Hematopoietic multipotent progenitor cell treated with erythropoietin and hydrocortisone succinate and interleukin-3 and kit ligand, for 15 days (in vitro differentiated cells): ENCODE measurements at regions not wholly inside any gene's neighbourhood (a gene's known extent, or its start where the extent isn't known, plus 50 kb on each side); places are given as distances from the start of the nearest gene placed in this dataset.
A peak's percentile ranks its signal among the peaks of the same experiment; 100 is the strongest.

Experiments
- DNase-seq: peaks from one replicate; pipeline ENCODE4 v3.0.0-alpha.2; 2015; ENCODE audit warnings: low spot score

GRCh38 chr9:87280421-87280820, 217.2 kb upstream of the DAPK1 start:
- no peak for DNase-seq

DNA sequence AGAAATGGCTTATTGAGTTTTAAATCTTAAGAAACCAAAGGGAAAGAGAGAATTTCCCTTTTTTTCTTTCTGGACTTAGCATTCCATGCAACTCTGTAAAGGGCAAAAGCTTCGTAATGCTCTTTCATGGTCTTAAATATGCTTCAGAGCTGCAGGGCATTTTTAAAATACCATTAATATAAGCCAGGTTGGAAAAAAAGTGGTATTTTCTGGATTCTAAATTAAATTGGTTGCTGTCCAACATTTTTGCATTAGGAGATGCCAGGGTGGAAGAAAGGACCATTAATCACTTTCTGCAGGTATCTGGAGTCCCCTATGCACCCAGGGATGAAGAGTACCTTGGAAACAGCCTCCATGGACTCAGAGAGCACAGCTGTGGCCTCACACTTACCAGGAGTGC, 215.1 kb upstream of the DAPK1 start:
- DNase-seq = no peak

GRCh38 chr9:87283585-87283984, 214.1 kb upstream of the DAPK1 start:
- DNase-seq = no peak

DNA sequence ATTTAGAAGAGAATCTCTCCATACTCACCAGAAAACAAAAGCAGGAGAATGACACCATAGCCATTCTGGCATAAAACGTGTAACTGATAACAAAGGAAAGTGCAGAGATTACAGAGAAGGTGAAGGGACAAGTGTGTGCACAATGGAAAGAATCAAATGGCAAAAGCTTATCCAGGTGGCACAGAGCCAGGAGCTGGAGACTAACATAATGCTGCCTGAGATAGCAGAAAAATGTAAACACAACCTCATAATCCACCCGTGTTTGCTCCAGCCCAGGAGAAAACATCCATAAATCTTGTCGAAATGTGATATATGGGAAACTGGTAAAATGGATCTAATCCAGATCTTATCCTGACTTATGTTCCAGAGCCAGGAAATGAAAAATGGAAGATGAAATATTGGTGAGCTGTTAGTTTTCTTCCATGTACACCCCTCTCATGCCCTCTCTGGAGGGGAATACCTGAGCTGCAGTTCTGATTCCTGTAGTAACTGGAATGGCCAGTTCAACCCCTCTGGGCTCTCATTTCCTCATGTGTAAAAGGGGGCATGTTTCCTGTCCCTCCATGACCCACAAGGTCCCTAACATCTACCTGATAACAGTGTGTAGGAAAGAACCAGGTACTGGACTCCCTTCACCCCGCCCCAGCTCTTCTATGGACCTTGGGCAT, 212.3 kb upstream of the DAPK1 start:
- DNase-seq = no peak

- no peak for DNase-seq
Observed at GRCh38 chr9:87286506-87286905, 211.2 kb upstream of the DAPK1 start.

DNA sequence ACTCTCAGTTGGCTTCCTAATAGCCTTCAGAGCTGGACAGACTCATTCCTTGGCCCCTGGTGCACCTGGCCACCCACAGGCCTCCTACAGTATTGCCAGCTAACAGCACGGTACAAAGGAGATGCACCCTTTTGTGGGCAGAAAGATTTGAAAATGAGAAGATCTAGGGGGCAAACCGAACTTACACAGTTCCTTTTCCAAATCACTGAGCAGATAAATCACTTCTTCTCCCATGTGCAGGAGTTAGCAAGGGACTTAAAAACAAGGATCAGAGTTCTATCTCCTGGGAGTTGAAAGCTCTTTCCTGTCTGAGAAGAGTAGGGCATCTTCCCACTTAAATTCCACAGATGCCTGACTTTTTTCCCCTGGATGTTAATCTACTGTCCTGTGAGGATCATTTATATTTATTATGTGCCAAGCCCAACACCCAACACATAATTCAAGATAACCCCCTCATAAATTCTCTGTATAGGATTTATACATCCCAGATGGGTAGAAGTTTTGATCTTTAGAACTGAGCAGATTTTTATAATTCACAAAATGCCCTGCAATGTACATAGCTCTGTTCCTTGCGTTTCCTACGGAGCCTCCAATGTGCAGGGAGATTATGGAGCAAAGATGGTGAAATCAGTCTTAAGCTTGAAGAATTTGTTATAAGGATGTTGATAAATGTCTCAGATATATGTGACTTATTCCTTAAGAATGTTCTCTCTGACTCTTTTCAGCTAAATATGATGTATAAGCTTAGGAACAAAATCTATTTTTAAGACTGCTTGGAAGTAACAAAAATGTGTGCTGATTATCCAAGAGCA, 207.2 kb upstream of the DAPK1 start:
- no peak for DNase-seq

GRCh38 chr9:87292449-87293191, 205.0 kb upstream of the DAPK1 start:
- DNase-seq = no peak

GRCh38 chr9:87294126-87294525, 203.5 kb upstream of the DAPK1 start:
- DNase-seq = no peak

DNA sequence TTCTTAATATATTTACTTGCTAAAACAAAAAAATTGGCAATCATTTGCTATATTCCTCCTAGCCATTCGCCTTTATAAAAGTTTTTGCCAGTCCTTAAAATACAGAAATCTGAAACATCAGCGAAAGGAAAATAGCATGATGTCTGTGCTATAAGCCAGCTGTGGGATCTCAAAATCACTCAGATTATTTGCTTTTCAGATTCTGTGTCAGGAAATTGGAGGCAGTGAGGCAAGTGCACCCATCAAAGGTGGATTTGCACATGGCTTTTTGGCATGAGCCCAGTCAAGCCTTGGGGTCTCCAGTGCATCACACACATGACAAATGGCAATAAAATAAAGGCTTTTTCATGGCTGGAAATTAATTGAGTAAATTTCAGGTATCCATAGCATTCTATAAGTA, 196.8 kb upstream of the DAPK1 start:
- no peak for DNase-seq

DNA sequence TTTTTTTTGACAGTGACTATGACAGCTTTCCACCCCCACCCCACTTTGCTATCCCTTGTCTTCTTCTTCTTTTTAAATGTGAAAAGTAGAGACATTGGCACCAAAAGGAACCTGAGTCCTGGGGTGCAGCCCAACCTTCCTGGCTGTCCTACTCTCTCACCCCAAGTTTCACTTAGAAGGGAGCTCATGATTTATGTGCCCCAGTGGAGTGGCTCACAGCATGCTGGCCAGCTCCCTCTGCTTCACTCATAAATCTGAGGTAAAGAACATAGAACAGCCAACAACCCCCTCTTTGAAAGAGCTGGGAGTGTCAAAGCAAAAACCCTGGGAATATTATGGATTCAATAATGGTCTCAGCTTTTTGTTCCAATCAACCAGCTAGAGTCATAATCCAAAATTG, 196.3 kb upstream of the DAPK1 start:
- no peak for DNase-seq

DNA sequence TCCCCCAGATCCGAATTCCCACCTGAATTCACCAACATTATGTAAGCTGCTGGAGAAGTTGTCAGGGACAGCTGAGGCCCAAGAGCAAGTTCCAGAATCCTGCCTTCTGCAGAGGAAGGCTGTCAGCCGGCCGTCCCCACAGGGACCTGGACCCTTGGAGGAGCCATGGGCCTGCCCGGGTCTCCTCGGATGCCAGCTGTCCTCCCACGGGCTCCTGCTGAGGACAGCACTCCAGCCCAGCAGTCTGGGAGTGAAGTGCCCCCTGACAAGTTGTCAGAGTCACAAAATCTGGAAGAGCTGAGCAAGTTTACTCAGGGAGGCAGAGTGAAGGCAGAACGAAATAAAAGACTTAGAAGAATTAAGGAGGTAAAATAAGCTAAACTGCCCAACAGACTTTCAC, 192.5 kb upstream of the DAPK1 start:
- DNase-seq = no peak

DNA sequence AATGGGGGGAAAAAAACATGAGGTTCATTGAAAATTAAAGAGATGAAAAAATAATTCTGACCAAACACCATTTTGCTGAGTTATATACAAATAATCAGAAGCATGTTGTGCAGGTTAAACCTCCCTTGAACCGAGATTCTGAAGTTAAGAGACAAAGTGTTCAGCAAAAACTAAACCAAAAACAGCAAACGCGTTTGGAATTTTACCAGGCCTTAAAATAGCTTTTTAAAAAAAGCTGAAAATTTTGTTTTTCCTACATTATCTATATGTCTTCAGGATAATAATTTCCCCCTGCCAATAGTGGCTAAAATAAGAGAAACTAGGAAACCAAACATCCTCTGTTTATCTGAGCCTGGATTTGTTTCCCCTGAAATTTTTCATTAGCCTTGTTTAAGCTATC, 191.7 kb upstream of the DAPK1 start:
- no peak for DNase-seq

DNA sequence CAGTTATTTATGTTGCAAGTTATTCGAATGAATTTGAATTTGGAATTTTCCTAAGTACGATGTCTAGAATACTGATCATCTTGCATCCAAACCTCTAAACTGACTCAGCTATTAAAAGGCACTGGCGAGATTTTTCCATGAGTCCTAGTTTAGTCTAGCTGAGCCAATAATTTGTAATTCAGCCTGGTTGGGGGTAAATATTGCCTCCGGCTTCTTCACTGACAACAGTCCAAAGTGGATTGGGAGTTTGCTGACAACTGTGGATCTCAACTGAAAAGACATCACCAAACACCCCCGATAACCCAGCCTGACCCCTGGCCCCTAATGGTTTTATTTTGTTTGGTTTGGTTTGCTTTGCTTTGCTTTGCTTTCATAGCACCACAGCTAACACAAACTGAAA, 189.8 kb upstream of the DAPK1 start:
- DNase-seq = no peak

- DNase-seq = no peak
Observed at GRCh38 chr9:87309236-87309635, 188.4 kb upstream of the DAPK1 start.

- DNase-seq = no peak
Observed at GRCh38 chr9:87310827-87311523, 186.7 kb upstream of the DAPK1 start.

DNA sequence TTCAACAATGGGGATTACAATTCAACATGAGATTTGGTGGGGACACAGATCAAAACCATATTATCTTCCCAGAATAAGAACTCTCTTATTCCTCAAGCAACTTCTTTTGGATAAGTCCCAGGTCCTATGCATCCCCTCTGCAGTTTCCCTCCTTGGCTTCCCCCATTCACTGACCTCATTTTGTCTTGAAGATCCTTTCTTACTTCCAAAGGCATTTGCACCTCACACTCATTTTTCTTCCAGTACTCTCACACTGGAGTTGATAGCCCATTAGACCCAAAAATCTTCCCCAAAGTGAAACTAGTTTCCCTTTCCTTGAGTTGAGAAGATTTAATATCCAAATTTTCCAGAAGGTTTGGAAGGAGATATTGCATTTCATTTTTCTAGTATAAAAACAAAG, 178.0 kb upstream of the DAPK1 start:
- DNase-seq = no peak

DNA sequence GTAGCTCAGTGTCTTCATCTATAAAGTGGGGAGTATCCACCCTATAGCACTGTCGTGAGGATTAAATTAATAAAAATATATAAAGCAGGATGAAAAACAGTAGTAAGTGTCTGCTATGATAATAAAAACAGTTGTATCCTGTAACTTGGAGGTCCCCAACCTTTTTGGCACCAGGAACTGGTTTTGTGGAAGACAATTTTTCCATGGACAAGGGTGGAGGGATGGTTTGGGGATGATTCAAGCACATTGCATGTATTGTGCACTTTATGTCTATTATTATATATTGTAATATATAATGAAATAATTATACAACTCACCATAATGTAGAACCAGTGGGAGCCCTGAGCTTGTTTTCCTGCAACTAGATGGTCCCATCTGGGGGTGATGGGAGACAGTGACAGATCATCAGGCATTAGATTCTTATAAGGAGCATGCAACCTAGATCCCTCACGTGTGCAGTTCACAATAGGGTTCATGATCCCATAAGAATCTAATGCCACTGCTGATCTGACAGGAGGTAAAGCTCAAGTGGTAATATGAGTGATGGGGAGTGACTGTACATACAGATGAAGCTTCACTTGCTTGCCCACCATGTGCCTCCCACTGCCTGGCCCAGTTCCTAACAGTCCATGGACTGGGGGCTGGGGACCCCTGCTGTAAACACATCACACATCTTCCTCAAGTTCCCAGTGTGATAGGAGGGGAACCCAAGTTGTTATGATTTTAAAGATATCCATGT, 177.4 kb upstream of the DAPK1 start:
- DNase-seq = no peak

DNA sequence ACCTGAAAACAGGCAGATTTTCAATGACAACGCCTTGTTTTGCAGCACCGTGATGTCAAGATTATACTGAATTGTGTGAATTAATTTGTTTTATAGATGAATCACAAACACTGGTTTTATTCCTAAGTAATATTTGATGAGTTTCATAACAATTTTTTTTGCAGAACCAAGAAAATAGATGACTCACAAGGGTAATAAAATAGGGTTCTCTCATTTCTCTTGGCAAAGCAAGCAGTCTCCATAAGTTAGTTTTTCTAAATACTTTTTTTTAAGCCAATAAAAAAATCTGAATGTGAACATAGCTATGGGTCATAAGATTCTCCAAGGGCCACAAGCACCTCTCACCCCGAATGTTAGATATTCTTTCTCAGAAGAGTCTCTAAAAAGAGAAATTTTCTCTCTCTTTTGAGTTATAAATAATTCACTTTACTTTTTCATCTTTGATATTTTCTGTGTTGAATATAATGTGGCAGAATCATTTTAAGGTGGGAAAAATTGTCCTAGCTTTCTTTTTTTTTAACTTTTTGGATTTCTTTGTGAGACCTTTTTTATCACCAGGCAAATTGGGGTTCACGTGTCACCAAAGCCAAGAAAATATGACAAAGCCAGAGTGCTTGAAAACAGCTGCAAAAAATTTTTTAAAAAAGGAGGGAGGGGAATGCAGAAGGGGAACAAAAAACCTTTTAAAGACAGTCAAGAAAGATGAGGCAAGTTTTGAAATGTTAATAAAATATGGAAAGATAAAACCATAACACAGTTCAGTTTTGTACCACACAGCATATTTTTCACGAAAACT, 174.6 kb upstream of the DAPK1 start:
- DNase-seq = no peak

- no peak for DNase-seq
Observed at GRCh38 chr9:87323928-87324327, 173.7 kb upstream of the DAPK1 start.

- DNase-seq = peak; percentile 71
Observed at GRCh38 chr9:87324613-87325194, 173.0 kb upstream of the DAPK1 start.
